Stimulated activated CD8-positive, alpha-beta memory T cell treated with anti-CD3 and anti-CD28 coated beads, Interleukin-4, amount 100 ng/mL, for 1 hour (primary cell): ENCODE measurements at regions not wholly inside any gene's neighbourhood (a gene's known extent, or its start where the extent isn't known, plus 50 kb on each side); places are given as distances from the start of the nearest gene placed in this dataset.

ENCODE experiments used
- DNase-seq, 2 donors: peaks; one replicate each; pipeline ENCODE4 v3.0.0-alpha.2; 2020; ENCODE audit warnings: low read depth in 2 of 2, low spot score in 1 of 2

DNA sequence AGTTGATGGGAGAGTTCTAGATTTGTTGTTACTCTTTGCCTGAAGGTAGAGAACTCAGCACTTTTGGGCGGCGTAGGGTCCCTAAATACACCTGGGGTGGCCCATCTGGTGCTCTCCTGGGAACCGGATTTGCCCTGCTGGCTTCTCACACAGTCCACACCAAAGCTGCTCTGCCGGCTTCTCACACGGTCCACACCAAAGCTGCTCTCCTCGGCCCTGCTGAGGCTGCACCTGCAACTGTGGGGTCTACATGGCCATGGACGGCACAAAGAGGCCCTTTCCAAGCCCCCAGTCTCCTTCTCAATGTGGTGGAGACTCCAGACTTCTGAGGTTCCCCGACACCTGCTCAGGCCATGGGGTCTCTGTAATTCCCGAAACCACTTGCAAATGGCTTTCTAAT is 124.8 kb upstream of the GPC1 start:
- no peak for DNase-seq

DNA sequence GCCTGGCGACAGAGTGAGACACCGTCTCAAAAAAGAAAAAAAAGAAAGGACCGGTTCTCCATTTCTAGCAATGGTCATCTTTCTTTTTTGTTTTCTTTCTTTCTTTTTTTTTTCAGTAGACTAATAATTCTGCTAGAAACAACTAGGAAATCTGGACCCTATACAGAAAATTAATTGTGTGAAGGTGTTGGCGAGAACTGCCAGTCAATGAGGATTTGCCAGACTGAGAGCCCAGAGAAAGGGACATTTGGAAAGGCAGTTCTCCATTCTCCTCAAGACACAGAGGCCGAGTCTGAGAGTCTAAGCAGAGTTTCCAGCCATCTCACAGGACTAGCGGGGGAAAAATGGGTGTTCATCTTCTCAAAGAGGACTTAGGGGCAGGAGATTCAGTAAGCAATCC is 123.6 kb upstream of the GPC1 start:
- no peak for DNase-seq

GRCh38 chr2:240319221-240319854 is 116.1 kb upstream of the GPC1 start:
- DNase-seq, result no peak

- no peak for DNase-seq
Observed at GRCh38 chr2:240319855-240320203, 115.6 kb upstream of the GPC1 start.

DNA sequence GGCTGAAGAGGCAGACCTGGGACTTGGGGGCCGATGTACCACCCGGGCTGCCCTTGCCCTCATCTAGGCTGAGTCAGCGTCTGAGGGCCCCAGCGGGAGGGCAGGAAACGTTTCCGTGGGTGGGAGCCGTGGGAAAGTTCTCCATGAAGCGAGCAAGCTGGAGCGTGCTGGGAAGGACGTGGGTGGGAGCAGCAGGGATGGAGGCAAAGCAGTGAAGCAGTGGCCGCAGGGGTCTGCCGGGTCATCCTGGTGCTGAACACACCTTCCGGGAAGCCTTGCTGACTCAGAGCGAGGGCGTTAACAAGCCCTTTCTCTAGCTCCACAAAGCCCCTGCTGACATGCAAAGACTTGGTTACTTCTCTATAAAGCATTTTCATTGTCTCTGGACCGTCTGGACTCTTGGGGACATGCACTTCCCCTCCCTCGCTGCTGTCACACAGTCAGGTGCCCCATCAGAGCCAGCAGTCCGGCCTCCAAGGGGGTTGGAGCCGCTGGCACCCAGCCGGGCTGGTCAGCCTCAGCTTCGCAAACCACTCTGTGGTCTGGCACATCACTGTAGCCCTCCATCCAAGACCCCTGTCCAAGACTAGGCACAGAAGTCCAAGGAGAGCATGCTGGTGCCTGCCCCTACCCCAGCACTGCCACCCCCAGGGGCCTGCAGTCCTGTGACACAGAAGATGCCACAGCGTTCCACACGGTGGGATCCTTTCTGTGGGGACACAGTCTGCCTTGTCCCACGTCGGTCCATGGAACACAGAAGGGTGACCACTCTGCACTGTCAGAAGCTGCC is 115.1 kb upstream of the GPC1 start:
- DNase-seq, result no peak

GRCh38 chr2:240322231-240322955 is 113.1 kb upstream of the GPC1 start:
- no peak for DNase-seq

- DNase-seq, result no peak
Observed at GRCh38 chr2:240322991-240323390, 112.5 kb upstream of the GPC1 start.

GRCh38 chr2:240323601-240324291 is 111.7 kb upstream of the GPC1 start:
- DNase-seq, result no peak

DNA sequence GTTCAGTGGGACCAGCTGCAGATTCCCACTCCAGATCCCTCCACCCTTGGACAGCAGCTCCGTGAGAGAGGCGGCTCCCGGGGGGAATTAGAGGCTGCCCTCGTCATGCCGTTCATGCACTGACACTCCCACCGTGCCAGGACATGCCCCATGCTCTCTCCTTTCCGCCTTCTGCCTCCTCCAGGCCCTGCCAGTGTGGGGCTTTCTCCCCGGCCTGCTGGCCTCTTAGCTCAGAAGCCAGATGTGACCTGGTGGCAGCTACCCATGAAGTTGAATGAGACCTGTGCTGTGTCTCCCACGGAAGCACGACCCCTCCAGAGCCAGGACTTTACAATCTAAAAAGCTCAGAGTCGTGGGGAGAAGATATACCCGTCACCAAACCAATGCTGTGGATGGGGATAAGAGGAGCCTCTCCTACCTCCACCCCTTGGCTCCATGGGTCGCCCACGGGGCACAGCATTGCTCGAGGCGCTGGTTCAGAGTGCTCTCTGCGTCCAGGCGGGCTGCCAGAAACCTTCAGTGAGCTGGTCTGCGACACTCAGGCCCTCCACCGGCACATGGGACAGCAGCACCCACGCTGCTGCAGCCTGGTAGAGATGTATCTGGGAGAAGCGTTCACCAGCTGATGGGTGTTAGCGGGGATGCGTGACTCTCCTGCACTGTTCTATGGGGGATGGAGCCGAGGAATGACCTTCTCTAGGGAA is 111.0 kb upstream of the GPC1 start:
- DNase-seq, result no peak

DNA sequence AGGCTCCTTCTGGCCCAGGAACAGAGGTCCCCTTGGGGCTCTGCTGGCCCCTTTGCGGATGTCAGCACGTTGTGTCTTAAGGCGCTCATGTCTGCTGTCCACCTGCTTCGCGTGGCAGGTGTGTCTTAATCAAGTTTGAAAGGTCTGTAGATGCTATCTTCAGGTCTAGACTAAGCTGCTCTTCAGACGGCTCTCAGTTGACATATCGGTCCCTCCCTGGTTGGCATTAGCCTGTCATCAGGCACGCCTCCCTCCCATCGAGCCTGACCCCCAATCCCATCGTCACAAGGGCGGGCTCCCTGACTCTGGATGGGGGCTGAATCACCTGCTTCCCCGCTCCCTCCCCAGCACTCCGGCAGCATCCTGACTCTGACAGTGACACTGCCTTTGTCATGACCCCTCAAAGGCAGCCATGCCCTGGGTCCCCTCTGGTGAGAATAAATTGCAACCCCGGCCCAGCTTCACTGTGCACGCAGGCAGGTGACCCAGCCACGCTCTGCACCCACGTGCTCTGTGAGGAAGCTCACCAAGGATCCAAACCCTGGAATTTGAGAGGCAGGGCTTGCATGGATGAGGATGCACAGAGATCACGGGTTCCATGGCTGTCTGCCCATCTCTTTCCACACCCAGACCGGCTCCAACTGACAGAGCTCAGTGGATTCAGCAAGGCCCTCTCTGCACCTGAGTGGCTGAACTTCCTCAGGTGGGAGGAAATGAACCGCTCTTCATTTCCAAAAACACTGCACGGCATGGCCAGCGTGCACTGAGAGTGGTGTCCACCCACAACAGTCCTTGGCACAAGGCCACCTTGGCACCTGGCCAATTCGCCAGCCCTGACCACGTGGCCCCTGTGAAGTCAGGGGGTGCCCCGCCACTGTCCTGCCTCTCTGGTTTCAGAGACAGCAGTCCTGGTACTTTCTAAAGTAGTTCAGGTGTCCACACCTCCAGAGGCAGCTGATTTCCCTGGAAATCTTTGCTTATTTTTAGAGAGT is 110.2 kb upstream of the GPC1 start:
- DNase-seq, result no peak

DNA sequence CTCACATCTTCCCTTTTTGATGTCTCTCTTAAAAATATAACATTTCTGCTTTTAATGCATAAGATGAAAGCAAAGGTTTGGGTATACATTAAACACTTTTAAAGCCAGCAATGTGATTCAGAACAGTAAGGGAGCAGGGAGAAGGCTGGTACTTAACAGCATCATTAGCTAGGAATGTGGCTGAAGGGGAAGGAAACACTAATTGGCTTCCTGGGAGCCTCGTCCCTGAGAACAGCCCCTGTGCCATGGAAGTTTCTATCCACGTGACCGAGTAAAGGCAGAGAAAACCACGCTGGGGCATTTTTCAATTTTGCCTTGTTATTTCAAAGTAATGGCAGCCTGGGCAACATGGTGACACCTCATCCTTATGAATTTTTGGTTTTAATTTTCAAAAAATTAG is 109.2 kb upstream of the GPC1 start:
- no peak for DNase-seq

DNA sequence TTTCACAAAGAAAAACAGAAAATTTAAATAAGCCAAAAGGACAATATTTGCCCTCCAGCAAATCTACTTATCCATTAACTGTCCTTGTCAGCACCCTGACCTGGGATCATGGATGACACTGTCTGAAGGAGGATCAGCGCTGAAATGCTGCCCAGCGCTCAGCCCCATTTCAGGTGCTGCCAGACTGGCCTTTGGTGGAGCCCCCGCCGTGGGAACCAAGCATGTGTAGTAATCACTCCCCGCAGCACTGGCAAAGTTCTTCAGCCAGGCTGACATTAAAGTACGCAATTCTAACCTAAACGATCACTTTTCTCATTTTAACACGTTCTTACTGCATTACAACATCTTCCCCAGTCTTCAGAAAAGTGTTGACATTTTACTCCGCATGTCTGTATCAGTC is 108.6 kb upstream of the GPC1 start:
- no peak for DNase-seq

DNA sequence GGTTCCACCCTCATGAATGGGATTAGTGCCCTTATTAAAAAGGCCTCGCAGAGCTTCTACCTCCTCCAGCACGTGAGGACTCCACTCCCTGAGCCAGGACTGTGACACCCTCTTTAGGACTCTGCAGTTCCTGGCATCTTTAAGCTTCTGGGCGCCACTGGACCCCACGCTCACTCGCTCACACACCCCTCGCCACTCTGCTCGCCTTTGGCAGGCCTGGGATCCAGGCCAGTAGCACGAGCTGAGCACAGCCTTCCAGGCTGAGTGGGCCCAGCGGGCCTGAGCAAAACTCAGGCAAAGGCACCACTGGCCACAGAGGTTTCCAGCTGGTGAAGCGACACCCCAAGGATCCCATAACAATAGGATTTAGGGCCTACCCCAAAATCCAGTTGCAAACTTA is 107.9 kb upstream of the GPC1 start:
- no peak for DNase-seq

GRCh38 chr2:240328526-240328925 is 106.9 kb upstream of the GPC1 start:
- no peak for DNase-seq

DNA sequence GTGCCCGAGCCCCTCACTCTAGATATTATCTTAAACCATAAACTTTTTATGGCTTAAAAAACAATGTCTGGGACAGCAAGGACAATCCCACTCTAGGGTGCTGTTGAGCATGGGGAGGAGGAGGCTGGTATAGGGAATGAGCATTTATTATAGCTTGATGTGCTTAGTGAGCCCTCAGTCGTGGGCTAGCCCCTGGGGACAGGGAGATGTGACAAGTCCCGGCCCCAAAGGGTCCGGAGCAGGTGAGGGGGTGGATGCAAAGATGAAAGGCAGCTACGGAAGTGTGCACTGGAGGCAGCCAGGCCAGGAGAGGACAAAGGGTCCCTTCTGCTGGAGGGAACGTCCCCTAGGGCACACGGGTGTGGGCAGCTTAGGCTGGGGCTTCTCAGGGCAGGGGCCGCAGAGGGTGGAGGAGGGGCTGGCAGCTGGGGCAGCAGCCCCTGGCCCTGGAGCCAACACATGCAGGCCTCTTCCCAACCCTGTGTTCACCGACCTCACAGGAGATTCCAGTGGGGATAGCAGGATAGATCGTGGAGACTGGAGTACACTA is 106.3 kb upstream of the GPC1 start:
- no peak for DNase-seq

DNA sequence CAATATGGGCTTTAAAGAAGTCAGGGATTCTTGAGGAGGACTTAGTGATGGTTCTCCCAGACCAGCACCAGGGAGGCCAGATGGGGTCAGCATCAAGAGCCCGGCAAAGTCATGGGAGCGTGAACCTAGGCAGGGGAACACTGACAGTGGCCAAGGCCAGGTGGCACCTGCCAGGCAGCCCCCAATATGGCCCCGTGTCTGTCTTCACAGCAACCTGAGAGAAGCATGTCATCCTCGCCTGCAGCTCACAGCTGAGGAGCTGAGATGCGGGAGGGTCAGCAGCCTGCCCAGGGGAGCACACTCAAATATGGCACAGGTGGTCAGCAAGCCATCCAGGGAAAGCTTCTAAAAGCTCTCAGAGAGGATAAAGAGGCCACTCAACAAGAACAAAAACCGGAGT is 105.7 kb upstream of the GPC1 start:
- DNase-seq, result no peak

DNA sequence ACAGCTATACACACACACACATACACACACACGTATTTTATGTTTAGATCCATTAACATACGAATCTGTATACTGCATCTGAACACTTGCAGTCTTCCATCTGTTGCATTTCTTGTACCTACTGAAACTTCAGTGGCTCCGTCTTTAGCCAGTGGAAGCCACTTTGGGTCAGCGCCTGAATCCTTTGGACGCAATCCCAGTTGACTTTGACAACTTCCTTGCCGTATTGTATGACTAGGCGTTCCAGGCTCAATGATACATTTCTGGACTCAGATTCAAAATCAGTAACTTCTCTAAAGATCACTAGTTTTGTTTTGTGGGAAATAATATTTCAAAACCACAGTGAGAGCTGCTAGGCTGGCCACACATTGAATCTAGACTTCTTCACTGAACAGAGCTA is 101.5 kb upstream of the GPC1 start:
- DNase-seq, result no peak

DNA sequence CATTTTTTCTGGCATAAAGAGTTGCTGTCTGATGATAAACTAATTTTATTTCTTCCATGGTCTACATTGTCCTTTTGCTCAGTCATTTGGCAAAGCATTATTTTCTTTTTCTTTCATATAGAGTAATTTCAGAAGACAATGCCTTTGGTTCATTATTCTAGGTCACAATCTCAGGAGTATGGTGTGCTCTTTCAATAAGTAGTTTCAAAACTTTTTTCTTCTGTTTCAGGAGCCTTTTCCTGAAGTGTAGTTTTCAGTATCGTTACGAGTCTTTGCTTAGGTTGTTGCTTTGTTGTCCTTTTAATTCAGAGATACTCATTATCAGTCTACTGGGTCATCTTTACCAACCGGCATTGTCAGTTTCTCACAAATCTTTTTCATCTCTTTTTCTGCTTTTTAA is 100.4 kb upstream of the GPC1 start:
- DNase-seq, result no peak

DNA sequence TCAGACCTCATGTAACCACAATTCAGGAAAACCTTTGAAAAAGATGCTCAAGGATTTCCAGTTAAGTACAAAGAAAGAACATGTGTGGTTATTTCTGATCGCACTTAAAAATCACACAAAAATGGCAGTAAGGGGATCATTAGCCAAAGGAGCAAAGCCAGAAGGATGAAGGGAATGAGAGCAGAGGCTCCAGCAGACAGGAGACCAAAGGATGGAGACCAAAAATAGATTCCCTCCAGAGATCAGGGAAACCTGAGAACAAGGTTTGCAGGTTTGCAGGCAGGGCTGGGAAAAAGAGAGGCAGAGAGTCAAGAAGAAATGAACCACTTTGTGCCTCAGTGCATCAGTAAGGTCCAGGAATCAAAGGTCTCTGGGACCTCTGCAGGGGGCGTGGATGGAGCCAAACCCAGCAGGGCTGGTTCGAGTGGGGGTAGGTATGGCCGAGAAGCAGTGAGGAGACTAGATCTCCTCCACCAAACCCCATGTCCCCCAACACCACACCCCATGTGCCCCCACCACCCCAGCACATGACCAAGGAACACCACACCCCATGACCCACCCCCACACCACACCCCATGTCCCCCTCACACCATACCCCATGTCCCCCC is 98.5 kb upstream of the GPC1 start:
- DNase-seq, result no peak
